ENCODE measurements at regions not wholly inside any gene's neighbourhood (a gene's known extent, or its start where the extent isn't known, plus 50 kb on each side); places are given as distances from the start of the nearest gene placed in this dataset.
"Not testable (repeated sequence)": the region's sequence is repeated elsewhere in the genome, so short reads cannot be mapped to it uniquely, and the experiment has no call there.

- no peak overlapping the region for H3K27ac ChIP-seq (replicated peaks)
- peaks cover 28% of the 10 kb centered on the region for H3K9me3 ChIP-seq (replicated peaks)
- H3K27me3 ChIP-seq (ENCODE audit: low read depth) = no peaks in the 10 kb centered on the region
- H3K4me3 ChIP-seq = no peak overlapping the region
- no peaks in the 10 kb centered on the region for H3K36me3 ChIP-seq
- intact Hi-C loops (cut with micrococcal nuclease) = no loop called here
- no peak for DNase-seq
- H3K4me1 ChIP-seq = no peaks in the 10 kb centered on the region
- no peak for TF ChIP-seq CTCF (IDR thresholded peaks at IDR 0.05; ENCODE audit: borderline replicate concordance)
Observed at GRCh38 chr11:101786421-101786820, 128.4 kb upstream of the CEP126 start.

GRCh38 chr11:101779167-101779566 is 135.6 kb upstream of the CEP126 start:
- H3K4me3 ChIP-seq; H3K27me3 ChIP-seq (ENCODE audit: low read depth); H3K4me1 ChIP-seq; intact Hi-C loops (cut with micrococcal nuclease); H3K36me3 ChIP-seq; DNase-seq; H3K27ac ChIP-seq (replicated peaks): not testable (repeated sequence)
- H3K9me3 ChIP-seq (replicated peaks) = peaks cover 70% of the 10 kb centered on the region

- H3K27me3 ChIP-seq (ENCODE audit: low read depth) = no peaks in the 10 kb centered on the region
- no peak for DNase-seq
- no peaks in the 10 kb centered on the region for H3K4me1 ChIP-seq
- H3K4me3 ChIP-seq = no peak overlapping the region
- TF ChIP-seq CTCF (IDR thresholded peaks at IDR 0.05; ENCODE audit: borderline replicate concordance) = no peak
- no peak overlapping the region for H3K27ac ChIP-seq (replicated peaks)
- H3K36me3 ChIP-seq = no peaks in the 10 kb centered on the region
- peaks cover 53% of the 10 kb centered on the region for H3K9me3 ChIP-seq (replicated peaks)
- intact Hi-C loops (cut with micrococcal nuclease) = no loop called here
Observed at GRCh38 chr11:101777476-101777875, 137.3 kb upstream of the CEP126 start.

GRCh38 chr11:101775033-101775432 is 139.8 kb upstream of the CEP126 start:
- intact Hi-C loops (cut with micrococcal nuclease) = no loop called here
- TF ChIP-seq CTCF (IDR thresholded peaks at IDR 0.05; ENCODE audit: borderline replicate concordance) = no peak
- no peaks in the 10 kb centered on the region for H3K27me3 ChIP-seq (ENCODE audit: low read depth)
- H3K27ac ChIP-seq (replicated peaks) = no peak overlapping the region
- peaks cover 31% of the 10 kb centered on the region for H3K9me3 ChIP-seq (replicated peaks)
- DNase-seq = no peak
- H3K36me3 ChIP-seq = no peaks in the 10 kb centered on the region
- H3K4me1 ChIP-seq = no peaks in the 10 kb centered on the region
- no peak overlapping the region for H3K4me3 ChIP-seq

GRCh38 chr11:101770648-101771047 is 144.2 kb upstream of the CEP126 start:
- intact Hi-C loops (cut with micrococcal nuclease) = no loop called here

GRCh38 chr11:101765932-101766331 is 148.9 kb upstream of the CEP126 start:
- H3K27me3 ChIP-seq (ENCODE audit: low read depth) = no peaks in the 10 kb centered on the region
- intact Hi-C loops (cut with micrococcal nuclease) = no loop called here
- no peak for DNase-seq
- H3K27ac ChIP-seq (replicated peaks) = no peak overlapping the region
- peaks cover 19% of the 10 kb centered on the region for H3K9me3 ChIP-seq (replicated peaks)
- H3K36me3 ChIP-seq = no peaks in the 10 kb centered on the region
- H3K4me1 ChIP-seq = no peaks in the 10 kb centered on the region
- H3K4me3 ChIP-seq = no peak overlapping the region
- TF ChIP-seq CTCF (IDR thresholded peaks at IDR 0.05; ENCODE audit: borderline replicate concordance) = no peak

More at GRCh38 chr11:101770648-101771047, 144.2 kb upstream of the CEP126 start:
- DNase-seq = no peak
- no peak for TF ChIP-seq CTCF (IDR thresholded peaks at IDR 0.05; ENCODE audit: borderline replicate concordance)
- H3K36me3 ChIP-seq = no peaks in the 10 kb centered on the region
- no peak overlapping the region for H3K4me3 ChIP-seq
- no peak overlapping the region for H3K27ac ChIP-seq (replicated peaks)
- H3K4me1 ChIP-seq = no peaks in the 10 kb centered on the region
- H3K27me3 ChIP-seq (ENCODE audit: low read depth) = no peaks in the 10 kb centered on the region
- H3K9me3 ChIP-seq (replicated peaks) = peaks cover 19% of the 10 kb centered on the region

Data from left ventricle myocardium inferior (tissue), 1 donor.